Tibial artery (tissue), 4 donors: ENCODE measurements at regions not wholly inside any gene's neighbourhood (a gene's known extent, or its start where the extent isn't known, plus 50 kb on each side); places are given as distances from the start of the nearest gene placed in this dataset.

Experiments
- DNase-seq, 2 donors: peaks; one replicate each; pipeline ENCODE4 v3.0.0-alpha.2; 2019
- H3K27ac ChIP-seq, 2 donors: fragments of 200-600 bp; sonication (generic) in 1 of 2; 1 replicate in 1 of 2; 2 replicates in 1 of 2; pipeline ENCODE4 v1.5.1; 2018 to 2019; ENCODE audit warnings: mild to moderate bottlenecking in 1 of 2
- H3K27me3 ChIP-seq, 2 donors: fragments of 200-600 bp; sonication (generic) in 1 of 2; one replicate each; pipeline versions ENCODE4 v1.5.1 to v1.6.0; 2016 to 2019
- H3K36me3 ChIP-seq, 3 donors: fragments of 200-600 bp; sonication (generic) in 2 of 3; one replicate each; pipeline ENCODE4 v1.5.1; 2016 to 2019; ENCODE audit warnings: mild to moderate bottlenecking in 2 of 3
- H3K4me1 ChIP-seq, 4 donors: fragments of 200-600 bp; sonication (generic) in 2 of 4; 1 replicate in 3 of 4; 2 replicates in 1 of 4; pipeline ENCODE4 v1.5.1; 2016 to 2019
- H3K4me3 ChIP-seq, 2 donors: fragments of 200-600 bp; sonication (generic) in 1 of 2; 1 replicate in 1 of 2; 2 replicates in 1 of 2; pipeline ENCODE4 v1.5.1; 2018 to 2019; ENCODE audit warnings: mild to moderate bottlenecking in 2 of 2
- H3K9me3 ChIP-seq, 3 donors: fragments of 200-600 bp; sonication (generic) in 1 of 3; one replicate each; pipeline ENCODE4 v1.5.1; 2016 to 2019
- CTCF ChIP-seq, 2 experiments: fragments of 200-600 bp in 1 of 2; fragments of 450-650 bp in 1 of 2; IDR thresholded peaks; one replicate each; pipeline ENCODE4 v1.5.1; 2017 to 2019; ENCODE audit warnings: antibody characterized with exemption in 2 of 2, mild to moderate bottlenecking in 1 of 2, moderate library complexity in 1 of 2
- intact Hi-C: fragments of 100-400 bp; cut with DNase I; formaldehyde crosslinking; loops from one replicate; pipeline ENCODE4 v1.15.0; 2023; ENCODE audit warnings: low total_unique reads

- Histone ChIP-seq H3K9me3 (no peaks in the 10 kb centered on the region), H3K27me3 (no peaks in the 10 kb centered on the region), H3K4me3 (no peak overlapping the region), H3K4me1 (peaks cover 0 to 28% (median 4%) of the 10 kb centered on the region in 4 donors), H3K27ac (no peak overlapping the region), H3K36me3 (no peaks in the 10 kb centered on the region)
- intact Hi-C loops, result no loop called here
- no peak for TF ChIP-seq CTCF (IDR thresholded peaks at IDR 0.05)
- no peak for DNase-seq
These were observed 567.9 kb upstream of the DAB2 start for GRCh38 chr5:39992617-39993202.

GRCh38 chr5:39986614-39987013 lies 561.8 kb upstream of the DAB2 start:
- no peaks in the 10 kb centered on the region for H3K27me3 ChIP-seq
- intact Hi-C loops, result no loop called here
- H3K27ac ChIP-seq, result no peak overlapping the region
- peaks cover 0 to 8% (median 0%) of the 10 kb centered on the region in 4 donors for H3K4me1 ChIP-seq
- no peak overlapping the region for H3K4me3 ChIP-seq
- H3K36me3 ChIP-seq, result no peaks in the 10 kb centered on the region
- no peak for TF ChIP-seq CTCF (IDR thresholded peaks at IDR 0.05)
- no peak for DNase-seq
- H3K9me3 ChIP-seq, result no peaks in the 10 kb centered on the region

GRCh38 chr5:39980056-39980455 lies 555.3 kb upstream of the DAB2 start:
- no peaks in the 10 kb centered on the region for H3K36me3 ChIP-seq
- no peak overlapping the region for H3K4me3 ChIP-seq
- no peak overlapping the region for H3K27ac ChIP-seq
- no peaks in the 10 kb centered on the region for H3K27me3 ChIP-seq
- no peaks in the 10 kb centered on the region for H3K4me1 ChIP-seq
- intact Hi-C loops, result no loop called here
- no peak for TF ChIP-seq CTCF (IDR thresholded peaks at IDR 0.05)
- no peak for DNase-seq
- H3K9me3 ChIP-seq, result no peaks in the 10 kb centered on the region

GRCh38 chr5:39977066-39977655 lies 552.4 kb upstream of the DAB2 start:
- Histone ChIP-seq H3K27me3 (no peaks in the 10 kb centered on the region), H3K4me3 (no peak overlapping the region), H3K9me3 (no peaks in the 10 kb centered on the region), H3K27ac (no peak overlapping the region), H3K4me1 (no peaks in the 10 kb centered on the region), H3K36me3 (no peaks in the 10 kb centered on the region)
- no peak for TF ChIP-seq CTCF (IDR thresholded peaks at IDR 0.05)
- intact Hi-C loops, result no loop called here
- no peak for DNase-seq

GRCh38 chr5:39970117-39970798 lies 545.5 kb upstream of the DAB2 start:
- intact Hi-C loops, result no loop called here
- no peaks in the 10 kb centered on the region for H3K36me3 ChIP-seq
- no peak overlapping the region for H3K27ac ChIP-seq
- no peaks in the 10 kb centered on the region for H3K9me3 ChIP-seq
- no peaks in the 10 kb centered on the region for H3K27me3 ChIP-seq
- TF ChIP-seq CTCF (IDR thresholded peaks at IDR 0.05), result no peak
- DNase-seq, result no peak
- no peaks in the 10 kb centered on the region for H3K4me1 ChIP-seq
- H3K4me3 ChIP-seq, result no peak overlapping the region
